Colonic mucosa (tissue), 4 donors: ENCODE measurements at regions not wholly inside any gene's neighbourhood (a gene's known extent, or its start where the extent isn't known, plus 50 kb on each side); places are given as distances from the start of the nearest gene placed in this dataset.

Experiments
- DNase-seq: peaks from one replicate; pipeline ENCODE4 v3.0.0-alpha.2; 2020
- H3K27ac ChIP-seq: fragments of 200-600 bp; one replicate; pipeline ENCODE4 v1.8.0; 2021
- H3K27me3 ChIP-seq: fragments of 200-600 bp; one replicate; pipeline ENCODE4 v1.8.0; 2021
- H3K36me3 ChIP-seq: fragments of 200-600 bp; one replicate; pipeline ENCODE4 v1.8.0; 2021
- H3K4me1 ChIP-seq: fragments of 200-600 bp; one replicate; pipeline ENCODE4 v1.8.0; 2021; ENCODE audit warnings: mild to moderate bottlenecking
- H3K4me3 ChIP-seq: fragments of 200-600 bp; one replicate; pipeline ENCODE4 v1.8.0; 2021
- H3K9ac ChIP-seq, 2 donors: one replicate each; pipeline ENCODE4 v1.7.0; 2013; ENCODE audit warnings: control low read depth in 2 of 2, low read depth in 2 of 2, low read length in 2 of 2
- H3K9me3 ChIP-seq: fragments of 200-600 bp; one replicate; pipeline ENCODE4 v1.8.0; 2021
- intact Hi-C: fragments of 100-400 bp; cut with DNase I; formaldehyde crosslinking; loops from one replicate; pipeline ENCODE4 v1.14.1; 2022
- TF ChIP-seq, protein P1 (sequence below): fragments of 200-600 bp; IDR thresholded peaks from one replicate; pipeline ENCODE4 v1.8.0; 2022; ENCODE audit warnings: antibody characterized with exemption, mild to moderate bottlenecking
- donor health status: healthy.
- donor health status: DM: no; HTN: no; CAD: no.
- donor health status: DM: no; HTN: no; CAD: no.

DNA sequence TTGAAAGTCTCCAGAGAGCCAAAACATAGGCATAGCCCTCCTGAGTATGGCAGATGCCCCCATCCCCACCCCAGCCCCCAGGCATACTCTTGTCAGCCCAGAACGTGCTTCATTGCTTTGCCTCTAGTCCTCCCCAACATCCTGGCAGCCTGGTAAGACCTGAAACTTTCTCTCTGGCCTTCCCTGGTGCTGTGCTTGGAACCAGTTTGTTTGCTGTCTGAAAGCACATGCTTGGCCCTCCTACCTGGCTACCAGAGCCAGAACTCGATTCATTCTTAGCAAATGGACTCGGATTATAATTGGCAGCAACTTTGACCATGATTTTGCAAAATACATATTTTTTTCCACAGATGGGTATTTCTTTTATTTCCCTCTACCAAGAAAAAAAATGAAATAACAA lies 248.1 kb downstream of the USP46 start:
- TF ChIP-seq, protein P1, sequence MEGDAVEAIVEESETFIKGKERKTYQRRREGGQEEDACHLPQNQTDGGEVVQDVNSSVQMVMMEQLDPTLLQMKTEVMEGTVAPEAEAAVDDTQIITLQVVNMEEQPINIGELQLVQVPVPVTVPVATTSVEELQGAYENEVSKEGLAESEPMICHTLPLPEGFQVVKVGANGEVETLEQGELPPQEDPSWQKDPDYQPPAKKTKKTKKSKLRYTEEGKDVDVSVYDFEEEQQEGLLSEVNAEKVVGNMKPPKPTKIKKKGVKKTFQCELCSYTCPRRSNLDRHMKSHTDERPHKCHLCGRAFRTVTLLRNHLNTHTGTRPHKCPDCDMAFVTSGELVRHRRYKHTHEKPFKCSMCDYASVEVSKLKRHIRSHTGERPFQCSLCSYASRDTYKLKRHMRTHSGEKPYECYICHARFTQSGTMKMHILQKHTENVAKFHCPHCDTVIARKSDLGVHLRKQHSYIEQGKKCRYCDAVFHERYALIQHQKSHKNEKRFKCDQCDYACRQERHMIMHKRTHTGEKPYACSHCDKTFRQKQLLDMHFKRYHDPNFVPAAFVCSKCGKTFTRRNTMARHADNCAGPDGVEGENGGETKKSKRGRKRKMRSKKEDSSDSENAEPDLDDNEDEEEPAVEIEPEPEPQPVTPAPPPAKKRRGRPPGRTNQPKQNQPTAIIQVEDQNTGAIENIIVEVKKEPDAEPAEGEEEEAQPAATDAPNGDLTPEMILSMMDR, result no peak
- intact Hi-C loops, result no loop called here
- Histone ChIP-seq H3K4me1 (no peaks in the 10 kb centered on the region), H3K9ac (no peak overlapping the region), H3K36me3 (no peaks in the 10 kb centered on the region), H3K27me3 (no peaks in the 10 kb centered on the region), H3K4me3 (no peak overlapping the region), H3K9me3 (no peaks in the 10 kb centered on the region), H3K27ac (no peak overlapping the region)
- no peak for DNase-seq

DNA sequence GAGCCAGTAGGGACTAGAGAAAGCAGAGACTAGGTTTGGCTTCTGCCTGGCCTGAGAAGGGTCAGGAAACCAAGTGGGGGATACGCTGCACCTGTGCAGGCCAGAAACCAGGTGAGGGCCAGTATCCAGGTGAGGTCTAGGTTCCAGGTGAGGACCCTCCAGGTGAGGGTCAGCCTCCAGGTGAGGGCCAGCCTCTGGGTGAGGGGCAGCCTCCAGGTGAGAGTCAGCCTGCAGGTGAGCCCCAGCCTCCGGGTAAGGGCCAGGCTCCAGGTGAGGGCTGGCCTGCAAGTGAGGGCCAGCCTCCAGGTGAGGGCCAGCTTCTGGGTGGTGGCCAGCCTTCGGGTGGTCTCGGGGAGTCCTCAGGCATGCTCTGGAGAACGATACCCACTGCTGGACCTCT lies 238.8 kb downstream of the USP46 start:
- Histone ChIP-seq H3K9me3 (no peaks in the 10 kb centered on the region), H3K27ac (no peak overlapping the region), H3K4me3 (no peak overlapping the region), H3K4me1 (no peaks in the 10 kb centered on the region), H3K27me3 (no peaks in the 10 kb centered on the region), H3K36me3 (no peaks in the 10 kb centered on the region), H3K9ac (no peak overlapping the region)
- DNase-seq, result no peak
- TF ChIP-seq, protein P1, result no peak
- intact Hi-C loops, result no loop called here

DNA sequence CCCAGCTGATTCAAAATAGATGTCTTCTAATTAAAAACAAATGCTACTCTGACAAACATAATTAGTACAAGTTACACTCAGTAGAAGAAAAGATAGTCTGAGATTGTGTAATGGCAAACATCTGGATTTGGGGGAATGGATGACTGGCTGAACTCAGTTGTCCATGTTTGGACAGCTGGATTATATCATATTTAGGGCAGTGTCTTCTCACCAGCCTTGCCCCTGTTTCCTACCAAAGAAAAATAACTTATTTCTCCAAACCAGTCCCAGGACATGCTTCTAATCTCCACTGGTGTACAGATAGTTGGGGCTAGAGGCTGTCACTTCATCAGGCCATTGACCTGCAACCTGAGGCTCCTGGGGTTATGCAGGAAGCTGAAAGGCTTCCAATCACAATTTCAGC lies 237.3 kb downstream of the USP46 start:
- TF ChIP-seq, protein P1, result no peak
- Histone ChIP-seq H3K27ac (no peak overlapping the region), H3K9me3 (no peaks in the 10 kb centered on the region), H3K36me3 (no peaks in the 10 kb centered on the region), H3K4me1 (no peaks in the 10 kb centered on the region), H3K4me3 (no peak overlapping the region), H3K9ac (no peak overlapping the region), H3K27me3 (no peaks in the 10 kb centered on the region)
- intact Hi-C loops, result no loop called here
- no peak for DNase-seq

DNA sequence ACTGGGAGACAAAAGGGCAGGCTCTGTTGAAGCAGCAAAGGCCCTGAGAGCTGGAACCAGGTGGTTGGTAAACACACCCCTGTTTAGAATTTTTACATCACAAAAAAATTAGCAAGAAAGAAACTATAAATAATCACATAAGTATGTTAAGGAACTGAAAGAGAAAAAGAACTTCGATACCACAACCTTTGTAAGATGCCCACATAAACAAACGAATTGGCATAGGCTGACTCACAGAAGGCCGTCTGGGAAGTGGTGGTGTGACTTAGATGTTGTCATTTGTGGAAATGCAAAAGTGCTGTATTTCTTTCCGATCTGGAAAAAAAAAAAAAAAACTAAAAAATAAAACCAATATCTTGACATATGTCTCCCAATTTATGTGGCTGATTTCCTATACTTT lies 235.1 kb downstream of the USP46 start:
- no peak overlapping the region for H3K4me3 ChIP-seq
- H3K9ac ChIP-seq, result no peak overlapping the region
- no peaks in the 10 kb centered on the region for H3K36me3 ChIP-seq
- H3K9me3 ChIP-seq, result no peaks in the 10 kb centered on the region
- H3K27me3 ChIP-seq, result no peaks in the 10 kb centered on the region
- TF ChIP-seq, protein P1, result no peak
- intact Hi-C loops, result no loop called here
- H3K27ac ChIP-seq, result no peak overlapping the region
- no peak for DNase-seq
- H3K4me1 ChIP-seq, result no peaks in the 10 kb centered on the region

DNA sequence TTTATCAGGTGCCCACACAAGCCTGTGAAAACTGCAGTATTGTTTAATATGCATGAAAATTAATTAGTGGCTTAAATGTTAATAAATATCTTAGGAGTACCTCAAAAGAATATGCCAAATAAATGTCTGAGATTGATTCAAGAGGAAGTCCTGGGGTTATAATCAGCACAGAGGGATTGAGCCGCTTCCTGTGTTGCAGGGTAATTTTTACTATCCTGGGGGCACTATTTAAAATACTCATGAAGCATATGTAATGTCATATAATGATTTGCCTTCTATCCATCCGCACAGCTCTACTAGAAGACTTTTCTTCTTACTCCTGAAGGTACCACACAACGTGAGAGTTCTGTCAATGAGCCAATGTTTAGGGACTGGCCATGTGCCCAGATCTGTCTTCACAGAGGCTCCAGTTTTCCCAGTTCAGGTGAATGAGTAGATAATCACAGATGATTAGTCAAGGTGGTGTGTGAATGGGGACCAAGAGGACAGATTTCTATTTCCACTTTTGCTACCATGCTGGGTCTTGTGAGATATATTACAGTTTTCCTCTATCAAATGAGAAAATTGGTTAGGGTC lies 233.3 kb downstream of the USP46 start:
- no peaks in the 10 kb centered on the region for H3K36me3 ChIP-seq
- no peaks in the 10 kb centered on the region for H3K9me3 ChIP-seq
- H3K27me3 ChIP-seq, result no peaks in the 10 kb centered on the region
- intact Hi-C loops, result no loop called here
- H3K4me1 ChIP-seq, result no peaks in the 10 kb centered on the region
- no peak for DNase-seq
- no peak overlapping the region for H3K27ac ChIP-seq
- no peak overlapping the region for H3K9ac ChIP-seq
- H3K4me3 ChIP-seq, result no peak overlapping the region
- TF ChIP-seq, protein P1, result no peak
